Astrocyte (in vitro differentiated cells and primary cell): ENCODE measurements at regions not wholly inside any gene's neighbourhood (a gene's known extent, or its start where the extent isn't known, plus 50 kb on each side); places are given as distances from the start of the nearest gene placed in this dataset.

Source experiments
- DNase-seq: peaks from one replicate; pipeline ENCODE4 v3.0.0-alpha.2; 2010; ENCODE audit warnings: low read depth
- FAIRE-seq: peaks from 2 replicates; lab custom pipeline; 2011; peaks lifted over from hg19 to GRCh38; lab: Jason Lieb, UNC
- H2AFZ ChIP-seq: 2 replicates; pipeline ENCODE4 v1.6.0; 2012; ENCODE audit warnings: low read depth, low read length, inconsistent platforms
- H3K27ac ChIP-seq: 2 replicates; pipeline ENCODE4 v1.5.1; 2011; ENCODE audit warnings: low read depth, low read length, inconsistent platforms
- H3K27me3 ChIP-seq: 2 replicates; pipeline ENCODE4 v1.6.0; 2011; ENCODE audit warnings: low read length, inconsistent platforms; ENCODE audit not compliant: insufficient read depth
- H3K36me3 ChIP-seq: 2 replicates; pipeline ENCODE4 v1.5.1; 2011; ENCODE audit warnings: low read length, inconsistent platforms; ENCODE audit not compliant: insufficient read depth
- H3K4me1 ChIP-seq: 2 replicates; pipeline ENCODE4 v1.5.1; 2011; ENCODE audit warnings: low read length, inconsistent platforms; ENCODE audit not compliant: insufficient read depth
- H3K4me2 ChIP-seq: 2 replicates; pipeline ENCODE4 v1.6.0; 2012; ENCODE audit warnings: low read length, inconsistent platforms
- H3K4me3 ChIP-seq: 2 replicates; pipeline ENCODE4 v1.5.1; 2011; ENCODE audit warnings: low read depth, mild to moderate bottlenecking, low read length, inconsistent platforms; ENCODE audit not compliant: insufficient read depth
- H3K79me2 ChIP-seq: 2 replicates; pipeline ENCODE4 v1.6.0; 2012; ENCODE audit warnings: mild to moderate bottlenecking, low read length, inconsistent platforms; ENCODE audit not compliant: insufficient read depth
- H3K9ac ChIP-seq: 2 replicates; pipeline ENCODE4 v1.6.0; 2012; ENCODE audit warnings: mild to moderate bottlenecking, low read length, inconsistent platforms
- H3K9me3 ChIP-seq: 2 replicates; pipeline ENCODE4 v1.5.1; 2012; ENCODE audit warnings: low read depth, mild to moderate bottlenecking, low read length, inconsistent platforms; ENCODE audit not compliant: insufficient read depth
- H4K20me1 ChIP-seq: 2 replicates; pipeline ENCODE4 v1.6.0; 2012; ENCODE audit warnings: low read length, inconsistent platforms; ENCODE audit not compliant: insufficient read depth
- H3K27ac Mint-ChIP-seq: one replicate; pipeline ENCODE4 v1.8.0; 2021; ENCODE audit warnings: mild to moderate bottlenecking, mixed read lengths; ENCODE audit not compliant: unreplicated experiment
- H3K27me3 Mint-ChIP-seq: one replicate; pipeline ENCODE4 v1.8.0; 2021; ENCODE audit warnings: low read depth, mixed read lengths; ENCODE audit not compliant: unreplicated experiment
- H3K36me3 Mint-ChIP-seq: one replicate; pipeline ENCODE4 v1.8.0; 2021; ENCODE audit warnings: low read depth, mixed read lengths; ENCODE audit not compliant: unreplicated experiment
- H3K4me1 Mint-ChIP-seq: one replicate; pipeline ENCODE4 v1.8.0; 2021; ENCODE audit warnings: low read depth, mixed read lengths; ENCODE audit not compliant: unreplicated experiment
- H3K4me3 Mint-ChIP-seq: one replicate; pipeline ENCODE4 v1.8.0; 2021; ENCODE audit warnings: mild to moderate bottlenecking, moderate library complexity, mixed read lengths; ENCODE audit not compliant: unreplicated experiment
- H3K9me3 Mint-ChIP-seq: one replicate; pipeline ENCODE4 v1.8.0; 2021; ENCODE audit warnings: mild to moderate bottlenecking, mixed read lengths; ENCODE audit not compliant: unreplicated experiment
- CTCF ChIP-seq: IDR thresholded peaks from 2 replicates; pipeline ENCODE4 v1.5.1; 2011; ENCODE audit warnings: low read depth, mild to moderate bottlenecking, inconsistent platforms, low read length, moderate library complexity; ENCODE audit not compliant: insufficient read depth
- EZH2 ChIP-seq: IDR thresholded peaks from 2 replicates; pipeline ENCODE4 v1.6.1; 2012; ENCODE audit warnings: mild to moderate bottlenecking, low read length, inconsistent platforms; ENCODE audit not compliant: insufficient read depth

- Histone ChIP-seq H3K27me3 (no peaks in the 10 kb centered on the region), H3K79me2 (no peaks in the 10 kb centered on the region), H3K4me2 (no peak overlapping the region), H3K4me3 (no peak overlapping the region), H2AFZ (no peak overlapping the region), H3K9ac (no peak overlapping the region), H3K27ac (no peak overlapping the region), H4K20me1 (no peaks in the 10 kb centered on the region), H3K36me3 (no peaks in the 10 kb centered on the region), H3K4me1 (no peaks in the 10 kb centered on the region), H3K9me3 (no peaks in the 10 kb centered on the region)
- TF ChIP-seq EZH2, result no peak
- no peak for TF ChIP-seq CTCF
- no peaks in the 10 kb centered on the region for H3K9me3 Mint-ChIP-seq
- H3K4me3 Mint-ChIP-seq, result no peak overlapping the region
- H3K4me1 Mint-ChIP-seq, result no peaks in the 10 kb centered on the region
- H3K27ac Mint-ChIP-seq, result no peak overlapping the region
- FAIRE-seq (no peak), DNase-seq (no peak)
- H3K36me3 Mint-ChIP-seq, result no peaks in the 10 kb centered on the region
- no peaks in the 10 kb centered on the region for H3K27me3 Mint-ChIP-seq
Observed at GRCh38 chr6:48486876-48487275, 375.9 kb upstream of the PTCHD4 start.

- TF ChIP-seq EZH2 (no peak), CTCF (no peak)
- Histone ChIP-seq H3K79me2 (no peaks in the 10 kb centered on the region), H3K27me3 (no peaks in the 10 kb centered on the region), H4K20me1 (no peaks in the 10 kb centered on the region), H3K9me3 (no peaks in the 10 kb centered on the region), H3K4me2 (no peak overlapping the region), H3K4me3 (no peak overlapping the region), H3K9ac (no peak overlapping the region), H2AFZ (no peak overlapping the region), H3K36me3 (no peaks in the 10 kb centered on the region), H3K27ac (no peak overlapping the region), H3K4me1 (no peaks in the 10 kb centered on the region)
- Mint-ChIP-seq H3K4me3 (no peak overlapping the region), H3K27me3 (no peaks in the 10 kb centered on the region), H3K4me1 (no peaks in the 10 kb centered on the region), H3K9me3 (no peaks in the 10 kb centered on the region), H3K27ac (no peak overlapping the region), H3K36me3 (no peaks in the 10 kb centered on the region)
- no peak for FAIRE-seq
- no peak for DNase-seq
Observed at GRCh38 chr6:48486373-48486772, 375.4 kb upstream of the PTCHD4 start.

GRCh38 chr6:48476257-48476656 lies 365.3 kb upstream of the PTCHD4 start:
- Histone ChIP-seq H3K27me3 (no peaks in the 10 kb centered on the region), H2AFZ (no peak overlapping the region), H3K4me1 (no peaks in the 10 kb centered on the region), H3K36me3 (no peaks in the 10 kb centered on the region), H3K9ac (no peak overlapping the region), H3K79me2 (no peaks in the 10 kb centered on the region), H3K27ac (no peak overlapping the region), H4K20me1 (no peaks in the 10 kb centered on the region), H3K9me3 (no peaks in the 10 kb centered on the region), H3K4me2 (no peak overlapping the region), H3K4me3 (no peak overlapping the region)
- H3K27me3 Mint-ChIP-seq, result peaks cover 5% of the 10 kb centered on the region
- H3K4me3 Mint-ChIP-seq, result no peak overlapping the region
- no peaks in the 10 kb centered on the region for H3K9me3 Mint-ChIP-seq
- no peaks in the 10 kb centered on the region for H3K36me3 Mint-ChIP-seq
- no peak for TF ChIP-seq EZH2
- peak; percentile 22 for TF ChIP-seq CTCF
- DNase-seq, result peak; percentile 1
- FAIRE-seq, result no peak
- no peaks in the 10 kb centered on the region for H3K4me1 Mint-ChIP-seq
- no peak overlapping the region for H3K27ac Mint-ChIP-seq
